ENCODE measurements at regions not wholly inside any gene's neighbourhood (a gene's known extent, or its start where the extent isn't known, plus 50 kb on each side); places are given as distances from the start of the nearest gene placed in this dataset.
"Not testable (repeated sequence)": the region's sequence is repeated elsewhere in the genome, so short reads cannot be mapped to it uniquely, and the experiment has no call there.

DNA sequence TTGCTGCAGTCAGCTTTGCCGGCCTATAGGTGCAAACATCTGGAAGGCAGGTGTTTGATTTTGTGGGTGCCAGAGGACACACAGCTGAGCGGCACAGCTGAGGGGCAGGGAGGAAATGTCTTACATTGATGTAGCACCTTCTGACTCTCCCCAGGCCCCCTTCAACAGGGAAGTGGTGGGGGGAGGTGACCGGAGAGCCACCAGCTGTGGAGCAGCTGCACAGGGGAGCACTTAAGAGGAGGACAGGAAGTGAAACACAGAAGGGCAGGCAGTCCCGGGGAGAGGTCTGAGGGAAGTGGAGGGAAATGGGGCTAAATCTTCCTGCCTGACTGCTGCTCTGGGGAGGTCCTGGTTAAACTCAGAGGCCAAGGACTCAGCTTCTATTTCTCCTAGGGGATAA is 409.1 kb downstream of the TNS1 start:
- DNase-seq = peak in 1 of 2 donors; percentile 49
- 53 to 67% (median 54%) methylated on average over 4 of the region's 4 CpGs for WGBS, 5 donors
- Histone ChIP-seq H3K36me3 (no peaks in the 10 kb centered on the region), H3K4me1 (no peaks in the 10 kb centered on the region), H3K4me3 (no peak overlapping the region), H3K9me3 (no peaks in the 10 kb centered on the region), H3K27me3 (no peaks in the 10 kb centered on the region), H3K27ac (no peak overlapping the region)
- intact Hi-C loops (cut with DNase I; ENCODE audit: low total_unique reads) = no loop called here
- TF ChIP-seq POLR2AphosphoS5 (IDR thresholded peaks at IDR 0.05) = no peak
- TF ChIP-seq, protein P1, sequence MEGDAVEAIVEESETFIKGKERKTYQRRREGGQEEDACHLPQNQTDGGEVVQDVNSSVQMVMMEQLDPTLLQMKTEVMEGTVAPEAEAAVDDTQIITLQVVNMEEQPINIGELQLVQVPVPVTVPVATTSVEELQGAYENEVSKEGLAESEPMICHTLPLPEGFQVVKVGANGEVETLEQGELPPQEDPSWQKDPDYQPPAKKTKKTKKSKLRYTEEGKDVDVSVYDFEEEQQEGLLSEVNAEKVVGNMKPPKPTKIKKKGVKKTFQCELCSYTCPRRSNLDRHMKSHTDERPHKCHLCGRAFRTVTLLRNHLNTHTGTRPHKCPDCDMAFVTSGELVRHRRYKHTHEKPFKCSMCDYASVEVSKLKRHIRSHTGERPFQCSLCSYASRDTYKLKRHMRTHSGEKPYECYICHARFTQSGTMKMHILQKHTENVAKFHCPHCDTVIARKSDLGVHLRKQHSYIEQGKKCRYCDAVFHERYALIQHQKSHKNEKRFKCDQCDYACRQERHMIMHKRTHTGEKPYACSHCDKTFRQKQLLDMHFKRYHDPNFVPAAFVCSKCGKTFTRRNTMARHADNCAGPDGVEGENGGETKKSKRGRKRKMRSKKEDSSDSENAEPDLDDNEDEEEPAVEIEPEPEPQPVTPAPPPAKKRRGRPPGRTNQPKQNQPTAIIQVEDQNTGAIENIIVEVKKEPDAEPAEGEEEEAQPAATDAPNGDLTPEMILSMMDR (IDR thresholded peaks at IDR 0.05) = no peak
- TF ChIP-seq EP300 (IDR thresholded peaks at IDR 0.05) = no peak
- TF ChIP-seq POLR2A (IDR thresholded peaks at IDR 0.05) = no peak

DNA sequence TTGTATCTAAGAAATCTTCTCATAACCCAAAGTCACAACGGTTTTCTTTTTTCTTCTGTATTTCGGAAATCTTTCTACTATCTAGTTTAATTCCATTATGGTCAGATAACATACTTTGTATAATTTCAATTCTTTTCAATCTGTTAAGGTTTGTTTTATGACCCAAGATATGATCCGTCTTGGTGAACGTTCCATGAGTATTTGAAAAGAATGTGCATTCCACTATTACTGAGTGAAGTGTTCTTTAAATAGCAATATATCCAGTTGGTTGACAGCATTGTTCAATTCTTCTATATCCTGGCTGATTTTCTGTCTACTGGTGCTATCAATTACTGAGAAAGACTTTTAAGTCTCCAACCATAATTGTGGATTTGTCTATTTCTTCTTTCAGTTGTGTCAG is 414.5 kb downstream of the TNS1 start:
- no peaks in the 10 kb centered on the region for H3K9me3 ChIP-seq
- no peak overlapping the region for H3K27ac ChIP-seq
- WGBS, 5 donors = 45 to 62% (median 56%) methylated on average over 4 of the region's 4 CpGs
- intact Hi-C loops (cut with DNase I; ENCODE audit: low total_unique reads) = no loop called here
- no peaks in the 10 kb centered on the region for H3K4me1 ChIP-seq
- no peak for DNase-seq
- H3K36me3 ChIP-seq = no peaks in the 10 kb centered on the region
- no peak overlapping the region for H3K4me3 ChIP-seq
- TF ChIP-seq POLR2A (IDR thresholded peaks at IDR 0.05) (no peak), EP300 (IDR thresholded peaks at IDR 0.05) (no peak), POLR2AphosphoS5 (IDR thresholded peaks at IDR 0.05) (no peak)
- TF ChIP-seq, protein P1 (IDR thresholded peaks at IDR 0.05) = no peak
- H3K27me3 ChIP-seq = no peaks in the 10 kb centered on the region

DNA sequence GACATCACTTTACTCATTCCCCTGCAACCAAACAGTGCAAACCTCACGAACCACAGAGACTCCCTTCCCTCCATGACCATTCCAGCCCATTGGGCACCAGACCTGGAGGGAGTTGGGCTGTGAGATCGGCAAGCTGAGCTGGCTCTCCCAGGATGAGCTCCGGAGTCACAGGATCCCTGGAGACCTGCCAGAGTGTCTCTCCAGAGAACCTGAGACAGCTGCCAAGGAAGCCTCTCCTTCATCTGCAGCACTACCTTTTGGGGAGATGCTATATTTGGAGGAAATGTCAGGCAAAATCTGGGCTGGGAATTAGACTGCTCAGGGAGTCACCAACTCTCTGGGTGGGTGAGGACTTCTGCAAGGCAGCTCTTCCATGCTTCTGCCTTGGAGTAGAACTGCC is 417.4 kb downstream of the TNS1 start:
- no peak overlapping the region for H3K27ac ChIP-seq
- no peak overlapping the region for H3K4me3 ChIP-seq
- intact Hi-C loops (cut with DNase I; ENCODE audit: low total_unique reads) = no loop called here
- no peaks in the 10 kb centered on the region for H3K27me3 ChIP-seq
- no peak for DNase-seq
- no peaks in the 10 kb centered on the region for H3K9me3 ChIP-seq
- no peaks in the 10 kb centered on the region for H3K36me3 ChIP-seq
- WGBS, 5 donors = 61 to 85% (median 69%) methylated on average over 3 of the region's 3 CpGs
- H3K4me1 ChIP-seq = no peaks in the 10 kb centered on the region
- no peak for TF ChIP-seq EP300 (IDR thresholded peaks at IDR 0.05)
- no peak for TF ChIP-seq POLR2AphosphoS5 (IDR thresholded peaks at IDR 0.05)
- no peak for TF ChIP-seq POLR2A (IDR thresholded peaks at IDR 0.05)
- TF ChIP-seq, protein P1 (IDR thresholded peaks at IDR 0.05) = no peak

DNA sequence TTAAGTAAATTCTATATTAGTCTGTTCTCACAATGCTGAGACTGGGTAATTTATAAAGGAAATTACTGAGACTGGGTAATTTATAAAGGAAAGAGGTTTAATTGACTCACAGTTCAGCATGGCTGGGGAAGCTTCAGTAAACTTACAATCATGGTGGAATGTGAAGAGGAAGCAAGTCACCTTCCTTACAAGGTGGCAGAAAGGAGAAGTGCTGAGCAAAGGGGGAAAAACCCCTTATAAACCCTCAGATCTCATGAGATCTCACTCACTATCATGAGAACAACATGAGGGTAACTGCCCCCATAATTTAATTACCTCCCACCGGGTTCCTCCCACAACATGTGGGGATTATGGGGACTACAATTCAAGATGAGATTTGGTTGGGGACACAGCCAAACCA is 422.4 kb downstream of the TNS1 start:
- DNase-seq; intact Hi-C loops (cut with DNase I; ENCODE audit: low total_unique reads); H3K36me3 ChIP-seq; H3K27me3 ChIP-seq; H3K9me3 ChIP-seq; H3K4me1 ChIP-seq; H3K27ac ChIP-seq; H3K4me3 ChIP-seq: not testable (repeated sequence)
- WGBS, 5 donors = 86 to 100% (median 95%) methylated on average over 1 of the region's 1 CpG

DNA sequence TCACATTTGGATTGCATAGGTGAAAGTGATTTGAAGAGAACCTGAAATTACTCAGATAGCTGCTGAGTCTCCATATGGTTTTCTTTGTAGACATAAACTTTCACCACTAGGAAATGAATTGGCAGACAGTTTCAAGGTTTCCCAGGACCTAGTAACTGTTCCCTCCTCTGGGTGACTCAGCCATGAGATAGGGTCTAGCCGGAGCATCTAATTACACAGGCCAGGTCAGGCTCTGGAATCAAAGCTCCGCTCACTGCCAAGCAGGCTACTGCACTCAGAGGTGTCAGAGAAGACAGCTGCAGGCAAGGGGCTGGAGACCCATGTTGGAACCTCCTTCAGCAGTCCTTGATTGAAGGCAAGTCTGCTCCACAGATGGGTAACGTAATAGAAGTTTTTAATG is 429.2 kb downstream of the TNS1 start:
- no peak for TF ChIP-seq EP300 (IDR thresholded peaks at IDR 0.05)
- TF ChIP-seq POLR2AphosphoS5 (IDR thresholded peaks at IDR 0.05) = no peak
- intact Hi-C loops (cut with DNase I; ENCODE audit: low total_unique reads) = no loop called here
- Histone ChIP-seq H3K27me3 (no peaks in the 10 kb centered on the region), H3K9me3 (no peaks in the 10 kb centered on the region), H3K27ac (no peak overlapping the region), H3K36me3 (no peaks in the 10 kb centered on the region), H3K4me1 (no peaks in the 10 kb centered on the region), H3K4me3 (no peak overlapping the region)
- no peak for DNase-seq
- 85 to 91% (median 88%) methylated on average over 3 of the region's 3 CpGs for WGBS, 5 donors
